HG03439 (cell line): ENCODE measurements at regions not wholly inside any gene's neighbourhood (a gene's known extent, or its start where the extent isn't known, plus 50 kb on each side); places are given as distances from the start of the nearest gene placed in this dataset.

Experiments
- ATAC-seq: cut with Tn5 transposase; IDR thresholded peaks from one replicate; pipeline ENCODE4 v1.9.1; 2021; ENCODE audit warnings: mild to moderate bottlenecking, moderate library complexity; ENCODE audit not compliant: unreplicated experiment

GRCh38 chr5:93886917-93887361 is 145.5 kb upstream of the POU5F2 start:
- ATAC-seq, result no peak

DNA sequence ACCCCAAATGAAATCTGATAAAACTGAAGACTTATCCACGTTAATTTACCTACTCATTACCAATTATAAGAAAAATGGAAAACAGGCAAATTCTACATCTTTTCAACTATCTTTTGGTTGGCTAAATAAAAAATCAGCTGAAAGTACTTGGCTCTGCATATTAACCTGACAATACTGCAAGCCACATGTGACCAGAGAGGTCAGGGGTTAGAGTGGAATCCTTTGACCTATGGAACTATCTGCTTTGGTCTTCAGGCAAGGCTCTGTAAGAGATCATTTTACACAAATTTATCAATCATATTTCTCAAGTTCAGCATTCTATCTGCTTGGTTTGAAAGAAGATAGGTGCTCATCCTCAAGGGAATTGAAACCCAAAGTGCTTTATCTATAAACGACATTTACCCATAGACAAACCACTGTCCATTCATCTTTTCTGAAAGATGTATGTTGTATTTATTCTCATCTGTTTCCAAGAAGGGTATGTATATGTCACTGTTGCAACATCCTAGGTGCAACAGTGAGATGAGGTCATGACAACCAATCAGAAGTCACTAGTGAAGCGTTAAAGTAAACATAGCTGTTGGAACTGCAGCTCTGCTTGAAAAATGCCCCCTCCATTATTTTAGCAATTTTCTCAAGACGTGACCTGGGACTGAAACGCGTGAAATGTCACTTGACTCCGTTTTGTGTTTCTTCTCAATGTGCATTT is 144.9 kb upstream of the POU5F2 start:
- no peak for ATAC-seq

DNA sequence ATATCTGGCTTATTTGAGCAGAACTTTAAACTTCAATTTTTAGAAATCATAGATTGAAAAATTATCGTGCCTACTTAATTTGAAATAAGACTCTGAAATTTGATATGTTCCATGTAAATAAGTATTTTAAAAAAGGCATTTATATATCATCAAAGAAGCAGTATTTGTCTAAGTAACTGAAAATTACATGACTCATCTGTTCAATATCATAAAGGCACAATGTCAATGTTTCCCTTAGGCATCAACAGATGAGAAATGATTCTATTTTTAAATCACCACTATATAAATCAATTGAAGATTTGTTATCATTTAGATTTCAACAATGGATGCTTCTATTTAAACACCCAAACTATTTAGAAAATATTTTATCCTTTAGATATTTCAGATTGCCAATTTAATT is 142.9 kb upstream of the POU5F2 start:
- ATAC-seq, result no peak

DNA sequence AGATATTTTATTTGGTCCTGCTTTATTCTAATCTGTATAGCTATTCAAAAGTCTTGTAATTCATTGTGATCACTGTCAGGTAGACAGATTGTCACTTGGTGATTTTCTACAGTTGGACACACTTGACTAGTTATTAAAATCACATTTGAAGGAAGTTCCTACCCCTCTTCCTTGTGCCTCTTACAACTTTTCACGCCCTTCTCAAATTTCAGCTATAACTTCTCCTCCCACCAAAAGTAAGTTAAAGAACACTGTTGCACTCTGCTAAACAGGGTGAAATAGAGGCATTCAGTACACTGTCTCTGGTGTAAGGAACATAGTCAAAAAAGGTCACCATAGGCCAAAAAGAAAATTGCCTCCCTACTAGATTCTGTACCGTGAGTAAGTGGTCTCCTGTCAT is 142.1 kb upstream of the POU5F2 start:
- no peak for ATAC-seq

GRCh38 chr5:93875693-93876092 is 134.3 kb upstream of the POU5F2 start:
- no peak for ATAC-seq

DNA sequence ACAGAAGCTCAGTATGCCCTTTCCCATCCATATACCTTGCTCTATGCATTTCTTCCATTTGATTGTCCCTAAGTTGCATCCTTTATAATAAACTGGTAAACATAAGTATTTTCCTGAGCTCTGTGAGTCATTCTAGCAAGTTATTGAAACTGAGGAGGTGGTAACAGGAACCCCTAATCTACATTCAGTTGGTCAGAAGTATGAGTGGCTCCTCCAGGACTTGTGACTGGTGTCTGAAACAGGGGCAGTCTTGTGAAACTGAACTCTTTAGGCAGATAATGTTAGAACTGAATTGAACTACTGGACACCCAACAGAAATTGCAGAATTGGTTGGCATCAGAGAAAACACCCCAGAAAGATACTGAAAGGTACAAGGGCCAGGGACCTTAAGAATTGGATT is 133.1 kb upstream of the POU5F2 start:
- ATAC-seq, result peak; percentile 76

DNA sequence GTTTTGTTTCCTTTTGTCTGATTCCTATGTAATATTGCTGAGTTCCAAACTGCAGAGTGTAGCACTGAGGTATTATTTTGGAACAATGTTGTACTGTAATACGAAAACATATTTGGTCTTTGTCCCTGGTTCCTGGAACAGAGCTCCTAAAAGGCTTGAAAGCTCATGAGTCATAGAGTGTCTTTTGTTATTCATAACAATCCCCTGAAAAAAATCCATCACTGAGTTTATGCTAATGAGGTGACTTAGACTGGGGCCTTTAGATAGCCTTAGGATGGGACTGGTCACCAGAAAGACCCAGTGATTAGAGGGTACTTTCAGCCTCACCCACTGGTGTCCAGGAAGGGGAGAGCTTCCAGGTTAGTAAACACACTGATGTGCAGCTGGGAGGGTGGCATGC is 132.7 kb upstream of the POU5F2 start:
- ATAC-seq, result peak; percentile 73

DNA sequence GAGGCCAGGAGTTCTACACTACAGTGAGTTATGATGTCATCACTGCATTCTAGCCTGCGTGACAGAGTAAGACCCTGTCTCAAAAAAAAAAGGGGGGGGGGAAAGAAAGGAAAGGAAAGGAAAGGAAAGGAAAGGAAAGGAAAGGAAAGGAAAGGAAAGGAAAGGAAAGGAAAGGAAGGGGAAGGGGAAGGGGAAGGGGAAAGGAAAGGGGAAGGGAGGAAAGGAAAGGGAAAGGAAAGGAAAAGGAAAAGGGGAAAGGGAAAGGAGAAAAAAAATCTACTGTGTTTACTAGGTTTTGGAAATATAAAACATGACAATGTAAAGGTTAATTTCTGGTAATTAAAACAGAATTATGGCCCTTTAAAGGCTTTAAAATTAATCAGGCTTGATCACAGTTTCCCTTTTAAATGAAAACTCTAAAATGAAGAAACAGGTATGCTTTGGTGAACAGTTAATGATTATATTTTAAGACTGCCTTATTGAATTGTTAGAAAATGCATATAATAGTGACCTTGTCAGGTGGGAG is 131.9 kb upstream of the POU5F2 start:
- ATAC-seq, result no peak

DNA sequence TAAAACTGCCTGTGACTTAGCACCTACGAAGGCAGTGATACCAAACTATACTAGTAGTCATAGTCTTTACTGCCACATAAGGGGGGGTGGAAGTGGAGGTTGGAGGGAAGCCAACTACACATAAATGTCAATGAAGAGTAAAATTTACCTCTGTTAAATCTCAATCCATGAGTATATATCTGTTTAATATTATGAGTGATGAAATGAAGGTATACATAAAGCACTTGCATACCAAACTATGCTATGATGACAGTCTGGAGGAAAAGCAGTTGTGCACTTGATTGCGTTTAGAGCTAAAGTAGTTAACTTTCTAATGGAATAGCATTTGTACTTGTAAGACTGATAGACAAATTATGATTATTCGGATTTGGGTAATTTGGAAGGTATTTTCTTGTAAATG is 129.2 kb upstream of the POU5F2 start:
- no peak for ATAC-seq

DNA sequence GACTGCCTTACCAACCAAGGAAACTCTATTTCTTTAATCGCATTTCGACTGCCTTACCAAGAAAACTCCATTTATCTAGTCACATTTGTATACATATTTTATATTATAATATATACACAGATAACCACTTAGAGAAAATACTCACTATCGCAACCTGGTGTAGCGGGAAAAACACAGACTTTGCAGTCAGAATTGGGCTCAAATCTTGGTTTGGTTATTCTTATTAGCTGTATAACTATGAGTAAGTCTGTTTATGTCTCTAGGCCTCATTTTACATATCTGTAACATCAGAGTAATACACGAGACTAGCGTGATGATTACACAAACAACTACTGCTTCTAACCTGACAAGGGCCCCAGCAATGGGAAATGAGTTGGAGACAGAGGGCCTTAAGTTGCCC is 127.5 kb upstream of the POU5F2 start:
- no peak for ATAC-seq

GRCh38 chr5:93850311-93850710 is 108.9 kb upstream of the POU5F2 start:
- no peak for ATAC-seq

GRCh38 chr5:93845376-93845775 is 104.0 kb upstream of the POU5F2 start:
- ATAC-seq, result no peak

- ATAC-seq, result no peak
Measured at GRCh38 chr5:93831449-93831848, 90.0 kb upstream of the POU5F2 start.

DNA sequence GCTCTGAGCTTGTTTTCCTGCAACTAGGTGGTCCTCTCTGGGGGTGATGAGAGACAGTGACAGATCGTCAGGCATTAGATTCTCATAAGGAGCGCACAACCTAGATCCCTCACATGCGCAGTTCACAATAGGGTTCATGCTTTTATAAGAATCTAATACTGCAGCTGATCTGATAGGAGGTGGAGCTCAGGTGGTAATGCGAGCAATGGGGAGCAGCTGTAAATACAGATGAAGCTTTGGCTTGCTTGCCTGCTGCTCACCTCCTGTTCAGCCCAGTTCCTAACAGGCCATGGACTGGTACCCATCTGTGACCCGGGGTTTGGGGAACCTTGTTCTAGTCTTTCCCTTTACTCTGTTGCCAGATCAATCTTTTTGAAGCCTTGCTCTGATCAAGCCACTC is 89.5 kb upstream of the POU5F2 start:
- no peak for ATAC-seq

GRCh38 chr5:93829346-93829745 is 87.9 kb upstream of the POU5F2 start:
- ATAC-seq, result no peak

- ATAC-seq, result no peak
Measured at GRCh38 chr5:93821891-93822415, 80.6 kb upstream of the POU5F2 start.

GRCh38 chr5:93819668-93820067 is 78.3 kb upstream of the POU5F2 start:
- ATAC-seq, result no peak

DNA sequence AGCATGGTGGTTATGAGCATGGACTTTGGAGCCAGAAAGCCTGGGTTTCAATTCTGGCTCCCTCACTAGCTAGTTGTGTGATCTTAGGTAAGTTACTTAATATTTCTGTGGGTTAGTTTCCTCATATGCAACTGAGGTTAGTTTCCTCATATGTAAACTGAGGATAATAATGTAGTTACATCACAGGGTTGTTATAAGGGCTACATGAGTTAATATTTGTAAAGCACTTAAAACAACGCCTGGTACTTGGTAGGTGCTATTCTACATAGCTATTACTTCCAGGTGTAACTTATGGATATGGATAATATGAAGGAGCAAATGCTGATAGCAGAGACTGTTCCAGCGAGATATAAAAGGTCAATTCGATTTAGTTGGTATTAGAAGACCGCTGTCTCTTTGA is 69.4 kb upstream of the POU5F2 start:
- no peak for ATAC-seq

DNA sequence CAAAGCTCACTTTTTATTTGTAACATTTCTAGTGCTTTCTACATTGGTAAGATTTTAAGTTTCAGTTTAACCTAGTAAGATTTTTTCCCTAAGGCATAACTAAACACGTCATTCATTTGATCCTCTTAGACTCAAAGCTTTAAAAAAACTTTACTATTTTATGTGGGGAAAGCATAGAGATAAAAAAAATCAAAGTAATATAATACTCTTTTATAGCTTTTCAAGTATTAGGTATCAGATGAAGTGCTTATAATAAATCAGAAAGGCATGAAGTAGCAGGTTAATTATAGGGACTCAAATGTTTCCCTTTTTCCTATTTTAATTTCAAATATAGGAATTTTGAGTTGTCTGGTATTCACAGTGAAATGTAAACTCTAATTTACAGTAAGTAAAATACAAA is 68.0 kb upstream of the POU5F2 start:
- no peak for ATAC-seq

DNA sequence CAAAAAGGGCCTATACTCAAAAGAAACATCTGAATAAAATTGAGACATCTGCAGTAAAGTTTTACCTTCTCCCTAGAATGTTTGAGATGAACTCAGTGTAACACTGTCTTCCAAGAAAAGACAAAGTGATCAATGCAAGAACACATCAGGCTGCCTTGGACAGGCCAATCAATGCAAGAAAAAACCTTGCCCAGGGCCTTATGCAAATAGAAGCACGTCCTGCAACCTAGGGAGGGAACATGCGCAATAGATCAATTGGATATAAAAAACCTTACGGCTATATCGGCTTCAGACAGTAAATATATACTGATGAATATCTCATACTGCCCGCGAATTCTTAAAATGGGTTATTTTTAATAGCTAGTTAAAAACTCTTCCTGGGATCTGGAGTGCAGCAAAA is 66.4 kb upstream of the POU5F2 start:
- ATAC-seq, result no peak

DNA sequence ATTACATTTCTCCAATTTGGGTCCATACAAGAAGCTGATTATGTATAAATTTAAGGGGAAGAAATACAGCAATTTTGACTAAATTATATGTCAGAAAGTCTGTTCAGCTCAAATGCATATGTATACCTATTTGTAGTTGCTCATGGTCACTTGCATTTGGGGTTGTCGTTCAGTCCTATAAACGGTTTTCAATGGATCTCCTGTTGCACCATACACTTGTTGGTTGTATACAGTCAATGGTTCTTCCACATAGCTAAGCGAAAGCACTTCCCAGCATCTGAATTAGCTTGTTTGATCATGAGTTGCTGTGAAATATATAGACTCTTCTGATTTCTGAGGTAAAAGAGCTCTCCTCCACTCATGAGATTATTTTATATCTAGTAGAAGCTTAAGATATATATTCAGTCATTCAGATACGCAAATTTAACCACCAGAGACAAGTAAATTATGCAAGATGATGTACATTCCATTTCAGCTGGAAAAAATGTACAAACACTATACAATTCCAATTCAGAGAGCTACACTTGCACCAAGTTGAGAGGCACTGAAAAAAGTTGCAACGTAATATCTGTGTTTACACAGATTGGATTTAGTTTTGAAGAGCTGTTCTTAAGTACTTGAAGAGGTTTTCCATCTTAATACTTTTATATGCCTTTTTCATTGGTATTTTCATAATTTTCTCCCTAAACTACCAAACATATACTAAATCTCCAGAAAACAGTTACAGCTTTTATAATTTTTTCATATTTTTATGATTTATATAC is 64.4 kb upstream of the POU5F2 start:
- no peak for ATAC-seq
